Lower leg skin (tissue), 3 donors: ENCODE measurements at regions not wholly inside any gene's neighbourhood (a gene's known extent, or its start where the extent isn't known, plus 50 kb on each side); places are given as distances from the start of the nearest gene placed in this dataset.

Experiments
- CTCF ChIP-seq, 3 donors: fragments of 450-650 bp; IDR thresholded peaks; one replicate each; pipeline ENCODE4 v1.5.1; 2016; ENCODE audit warnings: antibody characterized with exemption in 3 of 3, mild to moderate bottlenecking in 3 of 3, moderate library complexity in 2 of 3
- POLR2A ChIP-seq, 2 donors: fragments of 450-650 bp; IDR thresholded peaks; one replicate each; pipeline ENCODE4 v1.6.1; 2016 to 2017; ENCODE audit warnings: antibody characterized with exemption in 2 of 2, mild to moderate bottlenecking in 1 of 2, moderate library complexity in 1 of 2

GRCh38 chr6:67877288-67877687 is 757.8 kb upstream of the ADGRB3 start:
- TF ChIP-seq CTCF (IDR thresholded peaks at IDR 0.05) (no peak), POLR2A (IDR thresholded peaks at IDR 0.05) (no peak)
